Activated B cell treated with CpG ODN at 0.5 μM for 24 hours (primary cell): ENCODE measurements at regions not wholly inside any gene's neighbourhood (a gene's known extent, or its start where the extent isn't known, plus 50 kb on each side); places are given as distances from the start of the nearest gene placed in this dataset.

Experiments
- ATAC-seq: fragments of 200-7000 bp; cut with Tn5 transposase; one replicate; pipeline ENCODE4 v1.10.0; 2021; ENCODE audit warnings: low read depth, mild to moderate bottlenecking, moderate library complexity
- CTCF ChIA-PET: fragments of 350-600 bp; sonication (Branson Sonifier 250); formaldehyde crosslinking; loops from one replicate; lab custom pipeline; 2021; ENCODE audit warnings: antibody characterized with exemption; lab: Charles Lee
- POLR2A ChIA-PET: fragments of 350-600 bp; sonication (Branson Sonifier 250); formaldehyde crosslinking; loops from one replicate; lab custom pipeline; 2021; ENCODE audit warnings: antibody characterized with exemption; lab: Charles Lee
- DNase-seq: peaks from one replicate; pipeline ENCODE4 v3.0.0; 2022
- H3K27ac Mint-ChIP-seq: one replicate; pipeline ENCODE4 v1.8.0; 2020; ENCODE audit warnings: mixed read lengths
- H3K27me3 Mint-ChIP-seq: one replicate; pipeline ENCODE4 v1.8.0; 2021; ENCODE audit warnings: mixed read lengths
- H3K36me3 Mint-ChIP-seq: one replicate; pipeline ENCODE4 v1.8.0; 2021; ENCODE audit warnings: low read depth, mixed read lengths
- H3K4me1 Mint-ChIP-seq: one replicate; pipeline ENCODE4 v1.8.0; 2021; ENCODE audit warnings: mixed read lengths
- H3K4me3 Mint-ChIP-seq: one replicate; pipeline ENCODE4 v1.8.0; 2020; ENCODE audit warnings: mild to moderate bottlenecking, mixed read lengths
- H3K9me3 Mint-ChIP-seq: one replicate; pipeline ENCODE4 v1.8.0; 2020; ENCODE audit warnings: mixed read lengths
- intact Hi-C: fragments of 100-400 bp; cut with micrococcal nuclease; formaldehyde crosslinking; loops from one replicate; pipeline ENCODE4 v1.15.1; 2024
- TF ChIP-seq, protein P1 (sequence below): fragments of 200-600 bp; IDR thresholded peaks from one replicate; pipeline ENCODE4 v1.8.0; 2022; ENCODE audit warnings: antibody characterized with exemption, mild to moderate bottlenecking

DNA sequence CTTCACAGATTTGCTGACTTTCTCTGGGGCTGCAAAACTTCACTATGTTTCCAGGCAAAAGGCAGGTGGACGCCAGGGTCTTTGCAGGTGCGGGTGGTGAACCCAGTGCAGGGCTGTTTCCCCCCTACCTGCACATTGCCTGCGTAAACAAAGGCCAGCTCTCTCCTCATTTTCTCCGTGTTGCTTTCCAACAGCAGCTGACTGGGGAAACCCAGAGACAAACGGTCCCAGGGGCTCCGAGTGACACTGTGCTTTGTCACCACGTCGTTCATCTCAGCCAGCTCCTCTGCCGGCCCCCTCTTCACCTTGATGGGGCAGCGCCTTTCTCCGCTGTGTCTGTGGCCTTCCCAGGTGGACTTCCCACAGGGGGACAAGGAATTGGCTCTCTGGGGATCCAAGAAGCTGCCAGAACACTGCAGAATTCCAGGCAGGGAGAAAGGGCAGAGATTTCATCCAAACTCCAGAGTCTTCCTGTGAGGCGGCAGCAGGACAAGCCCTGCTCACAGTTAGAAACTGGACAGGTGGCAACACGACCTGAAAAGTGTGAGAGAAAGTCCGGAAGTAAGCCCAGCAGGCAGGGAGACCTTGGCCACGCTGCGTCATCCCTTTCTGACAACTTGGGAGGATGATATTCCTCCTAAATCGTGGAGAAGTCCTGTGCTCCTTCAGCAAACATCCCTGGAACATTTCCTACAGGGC is 1493.7 kb downstream of the TBC1D22A start:
- POLR2A ChIA-PET, result no interaction called here
- CTCF ChIA-PET, result no interaction called here
- peaks cover 14% of the 10 kb centered on the region for H3K27me3 Mint-ChIP-seq
- no peak overlapping the region for H3K4me3 Mint-ChIP-seq
- ATAC-seq, result no peak
- no peak overlapping the region for H3K27ac Mint-ChIP-seq
- intact Hi-C loops, result no loop called here
- peaks cover 13% of the 10 kb centered on the region for H3K4me1 Mint-ChIP-seq
- H3K36me3 Mint-ChIP-seq, result no peaks in the 10 kb centered on the region
- no peaks in the 10 kb centered on the region for H3K9me3 Mint-ChIP-seq
- TF ChIP-seq, protein P1, sequence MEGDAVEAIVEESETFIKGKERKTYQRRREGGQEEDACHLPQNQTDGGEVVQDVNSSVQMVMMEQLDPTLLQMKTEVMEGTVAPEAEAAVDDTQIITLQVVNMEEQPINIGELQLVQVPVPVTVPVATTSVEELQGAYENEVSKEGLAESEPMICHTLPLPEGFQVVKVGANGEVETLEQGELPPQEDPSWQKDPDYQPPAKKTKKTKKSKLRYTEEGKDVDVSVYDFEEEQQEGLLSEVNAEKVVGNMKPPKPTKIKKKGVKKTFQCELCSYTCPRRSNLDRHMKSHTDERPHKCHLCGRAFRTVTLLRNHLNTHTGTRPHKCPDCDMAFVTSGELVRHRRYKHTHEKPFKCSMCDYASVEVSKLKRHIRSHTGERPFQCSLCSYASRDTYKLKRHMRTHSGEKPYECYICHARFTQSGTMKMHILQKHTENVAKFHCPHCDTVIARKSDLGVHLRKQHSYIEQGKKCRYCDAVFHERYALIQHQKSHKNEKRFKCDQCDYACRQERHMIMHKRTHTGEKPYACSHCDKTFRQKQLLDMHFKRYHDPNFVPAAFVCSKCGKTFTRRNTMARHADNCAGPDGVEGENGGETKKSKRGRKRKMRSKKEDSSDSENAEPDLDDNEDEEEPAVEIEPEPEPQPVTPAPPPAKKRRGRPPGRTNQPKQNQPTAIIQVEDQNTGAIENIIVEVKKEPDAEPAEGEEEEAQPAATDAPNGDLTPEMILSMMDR, result no peak
- no peak for DNase-seq

DNA sequence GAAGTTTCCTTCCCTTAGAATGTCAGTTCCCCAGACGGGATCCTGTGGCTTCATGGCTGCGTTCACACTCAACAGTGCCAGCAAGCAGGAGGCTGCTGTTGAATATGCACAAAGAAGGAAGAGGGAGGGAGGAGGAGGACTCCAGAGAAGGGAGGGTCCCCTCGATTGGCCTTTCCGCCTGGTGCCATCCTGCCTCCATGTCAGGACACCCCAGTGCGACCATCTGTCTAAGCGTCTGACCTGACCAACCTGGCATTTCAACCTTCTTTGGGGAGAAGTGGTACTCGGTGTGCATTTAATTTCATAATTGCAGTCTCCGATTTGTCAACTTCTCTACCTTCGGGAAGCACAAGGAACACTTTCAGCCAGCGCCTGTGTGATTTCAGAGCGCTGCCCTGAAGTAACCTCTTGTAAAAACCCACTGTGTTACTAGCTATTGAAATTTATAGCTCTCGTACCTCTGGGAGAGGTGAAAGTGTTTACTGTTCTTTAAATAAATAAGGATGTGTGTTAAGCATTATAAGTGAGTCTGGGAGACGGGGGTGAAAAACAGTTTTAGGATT is 1491.9 kb downstream of the TBC1D22A start:
- intact Hi-C loops, result no loop called here
- ChIA-PET POLR2A (no interaction called here), CTCF (no interaction called here)
- Mint-ChIP-seq H3K9me3 (no peaks in the 10 kb centered on the region), H3K4me1 (peaks cover 13% of the 10 kb centered on the region), H3K27ac (no peak overlapping the region), H3K27me3 (peaks cover 23% of the 10 kb centered on the region), H3K4me3 (no peak overlapping the region), H3K36me3 (no peaks in the 10 kb centered on the region)
- no peak for DNase-seq
- TF ChIP-seq, protein P1, result no peak
- ATAC-seq, result no peak

DNA sequence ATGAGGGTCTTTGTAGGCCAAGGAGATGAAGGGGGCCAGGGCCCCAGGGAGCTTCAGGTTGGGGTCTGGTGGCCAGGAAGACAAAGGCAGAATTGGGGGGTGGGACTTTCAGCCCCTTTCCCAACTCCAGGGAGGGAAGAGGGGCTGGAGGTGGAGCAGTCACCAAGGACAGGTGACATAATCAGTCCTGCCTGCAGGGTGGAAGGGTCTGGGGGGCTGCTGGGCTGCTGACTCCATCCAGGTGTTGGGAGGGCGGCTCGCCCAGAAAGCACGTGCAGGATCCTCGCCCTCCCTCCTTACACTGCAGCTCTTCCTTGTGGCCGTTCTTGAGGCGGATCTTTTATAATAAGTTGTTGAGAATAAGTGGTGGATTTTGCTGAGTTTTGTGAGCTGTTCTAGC is 1491.1 kb downstream of the TBC1D22A start:
- ATAC-seq (no peak), DNase-seq (no peak)
- Mint-ChIP-seq H3K36me3 (no peaks in the 10 kb centered on the region), H3K27ac (no peak overlapping the region), H3K4me3 (no peak overlapping the region), H3K4me1 (peaks cover 11% of the 10 kb centered on the region), H3K27me3 (peaks cover 23% of the 10 kb centered on the region), H3K9me3 (no peaks in the 10 kb centered on the region)
- intact Hi-C loops, result no loop called here
- CTCF ChIA-PET, result no interaction called here
- TF ChIP-seq, protein P1, result no peak
- POLR2A ChIA-PET, result no interaction called here

DNA sequence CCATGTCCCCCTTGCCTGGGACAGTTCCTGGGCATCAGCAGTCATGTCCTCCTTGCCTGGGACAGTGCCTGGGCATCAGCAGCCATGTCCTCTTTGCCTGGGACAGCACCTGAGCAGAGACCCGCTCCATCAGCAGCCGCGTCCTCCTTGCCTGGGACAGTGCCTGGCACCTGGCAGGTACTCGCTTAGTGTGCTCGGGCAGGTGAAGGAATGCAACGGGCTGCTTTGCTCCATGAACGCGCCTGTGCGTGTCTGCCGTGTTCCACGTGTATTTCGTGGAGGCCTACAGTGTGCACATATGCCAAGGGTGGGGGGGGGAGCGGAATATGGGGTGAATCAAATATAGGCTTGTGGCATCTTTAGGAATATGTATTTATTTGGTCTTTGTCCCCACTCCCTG is 1490.7 kb downstream of the TBC1D22A start:
- intact Hi-C loops, result no loop called here
- DNase-seq (no peak), ATAC-seq (no peak)
- TF ChIP-seq, protein P1, result no peak
- ChIA-PET POLR2A (no interaction called here), CTCF (no interaction called here)
- Mint-ChIP-seq H3K4me1 (peaks cover 7% of the 10 kb centered on the region), H3K36me3 (no peaks in the 10 kb centered on the region), H3K27me3 (peaks cover 25% of the 10 kb centered on the region), H3K4me3 (no peak overlapping the region), H3K27ac (no peak overlapping the region), H3K9me3 (no peaks in the 10 kb centered on the region)

DNA sequence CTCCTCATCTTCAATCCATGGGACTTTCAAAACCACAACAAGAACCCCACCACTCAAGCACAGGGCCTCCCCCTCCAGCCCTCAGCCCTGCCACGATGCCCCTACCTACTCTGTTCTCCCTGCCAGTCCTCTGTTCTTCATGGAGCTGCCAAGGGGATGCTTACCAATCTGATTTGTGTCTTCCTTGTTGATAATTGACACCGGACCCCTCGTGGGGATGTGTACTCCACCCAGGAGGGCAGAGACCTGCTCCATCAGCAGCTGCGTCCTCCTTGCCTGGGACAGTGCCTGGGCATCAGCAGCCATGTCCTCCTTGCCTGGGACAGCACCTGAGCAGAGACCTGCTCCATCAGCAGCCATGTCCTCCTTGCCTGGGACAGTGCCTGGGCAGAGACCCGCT is 1489.2 kb downstream of the TBC1D22A start:
- TF ChIP-seq, protein P1, result no peak
- peaks cover 33% of the 10 kb centered on the region for H3K27me3 Mint-ChIP-seq
- intact Hi-C loops, result no loop called here
- DNase-seq (no peak), ATAC-seq (no peak)
- no peaks in the 10 kb centered on the region for H3K36me3 Mint-ChIP-seq
- CTCF ChIA-PET, result no interaction called here
- no peaks in the 10 kb centered on the region for H3K4me1 Mint-ChIP-seq
- H3K4me3 Mint-ChIP-seq, result no peak overlapping the region
- H3K9me3 Mint-ChIP-seq, result no peaks in the 10 kb centered on the region
- POLR2A ChIA-PET, result no interaction called here
- no peak overlapping the region for H3K27ac Mint-ChIP-seq
